ENCODE measurements at regions not wholly inside any gene's neighbourhood (a gene's known extent, or its start where the extent isn't known, plus 50 kb on each side); places are given as distances from the start of the nearest gene placed in this dataset.
"Not testable (repeated sequence)": the region's sequence is repeated elsewhere in the genome, so short reads cannot be mapped to it uniquely, and the experiment has no call there.

DNA sequence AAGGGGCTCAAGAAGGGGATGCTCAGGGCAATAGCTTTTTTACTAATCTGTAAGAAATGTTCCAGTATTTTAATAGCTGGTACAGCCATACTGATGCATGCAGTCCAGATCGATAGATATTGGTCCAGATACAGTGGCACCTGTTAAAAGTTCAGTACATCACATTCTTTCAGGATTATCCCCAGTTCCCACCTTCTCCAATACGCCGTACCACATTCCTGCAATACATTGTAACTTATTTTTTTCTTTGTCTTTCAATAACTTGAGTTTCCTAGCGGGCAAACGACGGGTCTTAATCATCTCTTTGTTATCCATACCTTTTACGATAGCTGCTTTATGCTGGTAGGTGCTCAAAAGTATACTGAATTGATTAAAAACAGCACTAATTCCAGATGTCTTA is 136.1 kb upstream of the NBPF19 start:
- H3K4me1 Mint-ChIP-seq (ENCODE audit: low read depth); CTCF ChIA-PET; DNase-seq; H3K27me3 Mint-ChIP-seq; ATAC-seq; H3K36me3 Mint-ChIP-seq (ENCODE audit: low read depth); H3K9me3 Mint-ChIP-seq; intact Hi-C loops (cut with micrococcal nuclease); H3K27ac Mint-ChIP-seq; POLR2A ChIA-PET; H3K4me3 Mint-ChIP-seq: not testable (repeated sequence)

- ATAC-seq; H3K27ac Mint-ChIP-seq; H3K36me3 Mint-ChIP-seq (ENCODE audit: low read depth); H3K4me3 Mint-ChIP-seq; CTCF ChIA-PET; H3K27me3 Mint-ChIP-seq; DNase-seq; H3K4me1 Mint-ChIP-seq (ENCODE audit: low read depth); H3K9me3 Mint-ChIP-seq; POLR2A ChIA-PET; intact Hi-C loops (cut with micrococcal nuclease): not testable (repeated sequence)
Measured at GRCh38 chr1:149349448-149349847, 125.4 kb upstream of the NBPF19 start.

- ATAC-seq; H3K4me3 Mint-ChIP-seq; intact Hi-C loops (cut with micrococcal nuclease); H3K27me3 Mint-ChIP-seq; H3K4me1 Mint-ChIP-seq (ENCODE audit: low read depth); POLR2A ChIA-PET; DNase-seq; CTCF ChIA-PET; H3K9me3 Mint-ChIP-seq; H3K36me3 Mint-ChIP-seq (ENCODE audit: low read depth); H3K27ac Mint-ChIP-seq: not testable (repeated sequence)
Measured at GRCh38 chr1:149352205-149352604, 122.6 kb upstream of the NBPF19 start.

- H3K27me3 Mint-ChIP-seq; intact Hi-C loops (cut with micrococcal nuclease); DNase-seq; H3K4me1 Mint-ChIP-seq (ENCODE audit: low read depth); H3K27ac Mint-ChIP-seq; H3K36me3 Mint-ChIP-seq (ENCODE audit: low read depth); POLR2A ChIA-PET; H3K4me3 Mint-ChIP-seq; CTCF ChIA-PET; H3K9me3 Mint-ChIP-seq; ATAC-seq: not testable (repeated sequence)
Measured at GRCh38 chr1:149354579-149354978, 120.3 kb upstream of the NBPF19 start.

DNA sequence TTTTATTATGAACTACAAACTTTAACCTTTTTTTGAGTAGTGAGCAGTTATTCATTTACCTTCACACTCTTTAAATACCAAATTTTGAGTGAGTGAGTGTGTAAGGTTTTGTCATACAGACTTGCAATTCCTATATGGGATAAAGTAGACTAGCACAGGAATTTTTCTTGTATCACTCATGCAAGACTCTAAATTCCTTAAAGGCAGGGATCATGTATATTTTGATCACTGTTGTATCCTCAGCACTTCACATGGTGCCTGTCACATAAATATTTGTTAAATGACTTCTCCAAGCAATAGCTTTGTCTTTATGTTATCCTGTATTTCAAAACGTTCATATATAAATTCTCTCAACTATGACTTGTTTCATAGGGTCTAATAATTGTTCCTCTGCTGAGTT is 119.1 kb upstream of the NBPF19 start:
- H3K4me1 Mint-ChIP-seq (ENCODE audit: low read depth); ATAC-seq; H3K27me3 Mint-ChIP-seq; H3K27ac Mint-ChIP-seq; H3K9me3 Mint-ChIP-seq; POLR2A ChIA-PET; H3K36me3 Mint-ChIP-seq (ENCODE audit: low read depth); intact Hi-C loops (cut with micrococcal nuclease); CTCF ChIA-PET; DNase-seq; H3K4me3 Mint-ChIP-seq: not testable (repeated sequence)

- H3K9me3 Mint-ChIP-seq; ATAC-seq; H3K27ac Mint-ChIP-seq; H3K4me3 Mint-ChIP-seq; POLR2A ChIA-PET; H3K4me1 Mint-ChIP-seq (ENCODE audit: low read depth); H3K27me3 Mint-ChIP-seq; H3K36me3 Mint-ChIP-seq (ENCODE audit: low read depth); DNase-seq; intact Hi-C loops (cut with micrococcal nuclease); CTCF ChIA-PET: not testable (repeated sequence)
Measured at GRCh38 chr1:149356152-149356551, 118.7 kb upstream of the NBPF19 start.

DNA sequence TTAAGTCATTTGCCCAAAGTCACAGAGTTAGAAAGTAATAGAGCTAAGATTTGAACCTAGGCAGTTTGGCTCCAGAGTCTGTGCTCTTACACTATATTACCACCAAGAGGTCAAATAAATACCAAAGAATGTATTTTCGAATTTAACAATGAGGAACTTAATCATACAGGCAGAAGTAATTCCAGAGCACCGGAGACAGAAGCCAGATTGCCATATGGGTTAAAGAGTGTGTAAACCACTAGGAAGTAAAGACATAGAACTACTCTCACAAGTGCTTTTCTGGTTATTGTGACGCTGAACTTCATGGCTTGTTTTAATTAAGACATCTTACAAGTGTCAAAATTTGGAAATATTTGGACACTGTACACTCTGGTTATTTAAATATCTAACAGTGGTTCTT is 114.5 kb upstream of the NBPF19 start:
- intact Hi-C loops (cut with micrococcal nuclease); H3K4me1 Mint-ChIP-seq (ENCODE audit: low read depth); H3K9me3 Mint-ChIP-seq; H3K27ac Mint-ChIP-seq; DNase-seq; CTCF ChIA-PET; H3K27me3 Mint-ChIP-seq; H3K4me3 Mint-ChIP-seq; H3K36me3 Mint-ChIP-seq (ENCODE audit: low read depth); ATAC-seq; POLR2A ChIA-PET: not testable (repeated sequence)

GRCh38 chr1:149361310-149361709 is 113.5 kb upstream of the NBPF19 start:
- H3K27ac Mint-ChIP-seq; POLR2A ChIA-PET; H3K27me3 Mint-ChIP-seq; ATAC-seq; H3K4me3 Mint-ChIP-seq; H3K9me3 Mint-ChIP-seq; H3K36me3 Mint-ChIP-seq (ENCODE audit: low read depth); H3K4me1 Mint-ChIP-seq (ENCODE audit: low read depth); CTCF ChIA-PET; DNase-seq; intact Hi-C loops (cut with micrococcal nuclease): not testable (repeated sequence)

DNA sequence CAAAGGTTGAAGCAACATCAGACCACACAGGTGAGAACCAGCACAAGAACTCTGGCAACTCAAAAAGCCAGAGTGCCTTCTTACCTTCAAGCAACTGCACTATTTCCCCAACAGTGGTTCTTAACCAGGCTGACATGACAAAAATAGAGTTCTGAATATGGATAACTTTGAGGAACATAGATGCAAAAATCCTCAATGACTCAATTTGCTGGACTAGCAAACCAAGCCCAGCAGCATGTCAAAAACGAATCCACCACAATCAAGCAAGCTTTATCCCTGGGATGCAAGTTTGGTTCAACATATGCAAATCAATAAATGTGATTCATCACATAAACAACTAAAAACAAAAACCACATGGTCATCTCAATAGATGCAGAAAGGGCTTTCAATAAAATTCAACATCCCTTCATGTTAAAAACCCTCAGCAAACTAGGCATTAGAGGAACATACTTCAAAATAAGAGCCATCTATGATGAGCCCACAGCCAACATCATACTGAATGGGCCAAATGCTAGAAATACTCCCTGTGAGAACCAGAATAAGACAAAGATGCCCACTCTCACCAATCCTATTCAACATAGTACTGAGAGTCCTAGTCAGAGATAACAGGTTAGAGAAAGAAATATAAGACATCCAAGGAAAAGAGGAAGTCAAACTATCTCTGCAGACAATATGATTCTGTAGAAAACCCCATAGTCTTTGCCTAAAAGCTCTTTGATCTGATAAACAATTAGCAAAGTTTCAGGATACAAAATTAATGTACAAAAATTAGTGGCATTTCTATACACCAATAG is 110.5 kb upstream of the NBPF19 start:
- H3K27me3 Mint-ChIP-seq; H3K4me3 Mint-ChIP-seq; DNase-seq; H3K4me1 Mint-ChIP-seq (ENCODE audit: low read depth); CTCF ChIA-PET; ATAC-seq; H3K9me3 Mint-ChIP-seq; H3K36me3 Mint-ChIP-seq (ENCODE audit: low read depth); intact Hi-C loops (cut with micrococcal nuclease); H3K27ac Mint-ChIP-seq; POLR2A ChIA-PET: not testable (repeated sequence)

- intact Hi-C loops (cut with micrococcal nuclease); H3K27ac Mint-ChIP-seq; H3K36me3 Mint-ChIP-seq (ENCODE audit: low read depth); H3K4me1 Mint-ChIP-seq (ENCODE audit: low read depth); H3K27me3 Mint-ChIP-seq; H3K9me3 Mint-ChIP-seq; H3K4me3 Mint-ChIP-seq; DNase-seq; ATAC-seq; CTCF ChIA-PET; POLR2A ChIA-PET: not testable (repeated sequence)
Measured at GRCh38 chr1:149366402-149366801, 108.4 kb upstream of the NBPF19 start.

DNA sequence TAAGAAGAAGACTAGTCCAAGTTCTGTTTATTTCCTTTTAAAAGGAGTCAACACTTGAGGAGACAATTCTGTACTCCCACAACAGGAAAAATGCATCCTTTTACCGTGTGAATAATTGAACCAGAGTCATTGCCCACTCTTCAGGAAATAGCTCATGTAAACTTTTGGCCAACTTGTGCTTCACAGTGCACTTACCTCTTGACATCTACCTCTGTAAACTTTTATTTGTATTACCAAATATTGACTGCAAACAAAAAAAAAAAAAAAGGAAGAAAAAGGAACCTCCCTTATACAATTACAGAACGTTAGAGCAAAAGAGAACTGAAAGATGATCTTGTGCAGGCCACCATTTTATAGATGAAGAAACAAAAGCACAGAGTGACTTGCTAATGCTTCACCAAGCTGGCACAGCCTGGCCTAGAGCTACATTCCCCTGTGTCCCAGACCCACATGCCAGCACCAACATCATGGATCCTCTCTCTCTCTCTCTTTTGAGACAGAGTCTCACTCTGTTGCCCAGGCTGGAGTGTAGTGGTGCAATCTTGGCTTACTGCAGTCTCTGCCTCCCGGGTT is 107.3 kb upstream of the NBPF19 start:
- H3K36me3 Mint-ChIP-seq (ENCODE audit: low read depth); ATAC-seq; H3K9me3 Mint-ChIP-seq; H3K4me3 Mint-ChIP-seq; intact Hi-C loops (cut with micrococcal nuclease); POLR2A ChIA-PET; CTCF ChIA-PET; H3K4me1 Mint-ChIP-seq (ENCODE audit: low read depth); H3K27me3 Mint-ChIP-seq; H3K27ac Mint-ChIP-seq; DNase-seq: not testable (repeated sequence)

DNA sequence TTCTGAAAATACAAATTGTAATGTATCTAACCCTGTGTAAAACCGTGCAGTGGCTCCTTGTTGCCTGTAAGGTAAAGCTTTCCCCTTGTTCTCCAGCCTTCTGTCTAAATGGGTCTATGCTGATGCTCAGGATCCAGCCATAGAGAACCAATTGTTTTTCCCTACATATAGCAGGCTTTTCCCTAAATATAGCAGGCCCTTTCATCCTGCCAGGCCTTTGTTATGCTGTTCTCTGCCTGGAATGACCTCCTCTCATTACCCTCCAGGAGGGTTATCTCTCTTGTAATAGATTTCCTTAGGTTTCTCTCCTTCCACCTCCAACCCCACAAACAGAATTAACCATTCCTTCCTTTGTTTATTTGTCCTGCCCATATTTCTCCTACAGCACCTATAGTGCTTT is 106.5 kb upstream of the NBPF19 start:
- POLR2A ChIA-PET; ATAC-seq; DNase-seq; H3K27ac Mint-ChIP-seq; H3K27me3 Mint-ChIP-seq; H3K36me3 Mint-ChIP-seq (ENCODE audit: low read depth); H3K4me3 Mint-ChIP-seq; H3K9me3 Mint-ChIP-seq; intact Hi-C loops (cut with micrococcal nuclease); CTCF ChIA-PET: not testable (repeated sequence)
- H3K4me1 Mint-ChIP-seq (ENCODE audit: low read depth) = peaks cover 11% of the 10 kb centered on the region

Measured in activated CD8-positive, alpha-beta T cell treated with anti-CD3 and anti-CD28 coated beads for 36 hours (primary cell).